ENCODE measurements at regions not wholly inside any gene's neighbourhood (a gene's known extent, or its start where the extent isn't known, plus 50 kb on each side); places are given as distances from the start of the nearest gene placed in this dataset.

DNA sequence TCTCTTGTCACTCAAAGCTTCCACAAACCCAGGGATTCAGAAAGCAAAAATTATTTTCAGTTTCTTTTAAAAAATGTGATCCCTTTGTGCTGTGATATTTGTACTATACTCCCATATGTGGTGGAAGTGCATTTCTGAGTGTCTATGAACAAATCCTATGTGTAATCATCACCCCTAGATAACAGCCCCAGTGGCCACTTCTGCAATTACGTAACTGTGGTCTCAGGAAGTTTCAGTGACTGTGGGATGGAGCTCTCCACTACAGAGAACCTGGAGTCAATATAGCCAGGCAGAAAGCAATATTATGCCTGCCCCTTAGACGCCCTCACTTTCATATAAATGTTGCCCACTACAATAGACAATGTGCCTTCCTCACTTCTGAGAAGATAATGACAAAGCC is 1101.7 kb upstream of the GHITM start:
- DNase-seq (ENCODE audit: extremely low read depth, low read depth): no peak

DNA sequence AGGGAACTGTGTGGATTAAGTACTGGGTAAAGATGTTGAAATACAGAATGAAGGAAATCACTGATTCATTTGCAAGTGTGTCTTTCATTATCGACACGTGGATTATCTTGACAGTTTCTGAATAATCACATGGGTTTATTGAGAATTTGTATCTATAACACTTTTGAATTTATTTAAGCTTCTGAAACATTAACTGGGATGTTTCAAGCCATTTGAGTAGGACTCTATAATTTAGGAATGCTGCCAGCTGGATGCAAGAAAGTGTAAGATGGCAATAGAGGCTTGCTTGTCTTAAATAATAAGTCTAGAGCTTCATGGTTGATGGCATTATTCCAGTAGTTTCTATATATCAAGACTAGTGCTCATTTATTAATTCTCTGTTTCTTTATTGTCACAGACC is 1100.7 kb upstream of the GHITM start:
- DNase-seq (ENCODE audit: extremely low read depth, low read depth): no peak

DNA sequence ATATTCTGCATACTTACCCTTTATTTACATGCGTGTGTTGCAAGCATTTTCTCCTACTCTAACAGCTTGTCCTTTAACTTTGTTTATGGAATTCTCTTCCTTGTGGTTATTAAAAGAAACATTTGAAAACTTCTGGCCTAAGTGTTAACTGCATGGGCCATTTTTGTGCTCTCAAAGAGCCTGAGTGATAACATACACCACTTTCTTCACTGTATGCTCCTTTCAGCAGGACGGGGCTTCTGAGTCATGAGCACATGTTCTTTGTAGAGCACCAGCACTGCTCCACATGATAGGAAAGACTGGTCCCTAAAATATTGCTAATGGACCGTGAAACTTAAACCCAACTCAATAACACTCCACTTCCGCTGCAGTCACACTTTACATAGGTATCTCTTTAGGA is 1093.6 kb upstream of the GHITM start:
- DNase-seq (ENCODE audit: extremely low read depth, low read depth): no peak

DNA sequence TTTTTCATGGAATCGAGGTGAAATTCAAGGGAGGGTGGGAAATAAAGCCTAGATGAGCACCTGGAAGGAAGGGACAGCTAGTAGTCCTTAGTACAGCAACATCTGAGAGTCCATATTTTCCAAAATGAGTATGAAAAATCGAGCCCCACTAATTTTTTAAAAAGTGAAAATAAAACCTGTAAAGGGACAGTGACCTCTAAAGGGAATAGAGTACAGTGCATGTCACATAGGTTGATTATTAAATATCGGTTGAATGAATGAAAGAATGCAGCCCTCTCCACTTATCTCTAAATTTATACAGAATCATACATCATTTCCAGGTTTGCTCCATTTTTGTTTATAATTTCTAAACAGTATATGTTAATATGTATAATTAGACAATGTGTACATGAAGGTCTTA is 1088.5 kb upstream of the GHITM start:
- no peak for DNase-seq (ENCODE audit: extremely low read depth, low read depth)

DNA sequence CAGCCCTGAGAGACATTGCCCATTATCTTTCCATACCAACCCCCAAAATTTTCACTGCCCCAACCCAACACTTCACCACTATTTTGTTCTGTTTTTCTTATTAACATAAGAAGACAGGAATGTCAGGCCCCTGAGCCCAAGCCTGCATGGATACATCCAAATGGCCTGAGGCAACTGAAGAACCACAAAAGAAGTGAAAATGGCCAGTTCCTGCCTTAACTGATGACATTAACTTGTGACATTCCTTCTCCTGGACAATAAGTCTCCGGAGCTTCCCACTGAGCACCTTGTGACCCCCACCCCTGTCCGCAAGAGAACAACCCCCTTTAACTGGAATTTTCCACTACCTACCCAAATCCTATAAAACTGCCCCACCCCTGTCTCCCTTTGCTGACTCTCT is 1076.4 kb upstream of the GHITM start:
- DNase-seq (ENCODE audit: extremely low read depth, low read depth): no peak

DNA sequence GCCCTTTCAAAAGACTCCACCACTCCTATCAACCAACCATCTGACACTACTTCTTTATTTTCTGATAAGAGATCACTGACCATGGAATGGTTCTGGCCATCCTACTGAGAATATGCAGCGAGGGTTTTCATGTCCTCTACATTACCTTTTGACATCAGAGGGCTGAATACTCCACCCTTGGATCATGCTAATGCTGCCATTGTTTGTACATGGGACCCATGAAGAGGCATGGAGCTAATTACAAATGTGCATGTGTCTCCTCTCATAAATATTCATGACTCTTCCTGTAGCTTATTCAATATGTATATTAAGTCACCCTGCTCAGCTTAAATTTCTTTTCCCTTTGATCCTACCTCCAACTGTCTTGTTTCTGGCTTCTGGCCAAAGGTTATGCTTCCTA is 1065.8 kb upstream of the GHITM start:
- DNase-seq (ENCODE audit: extremely low read depth, low read depth): no peak

DNA sequence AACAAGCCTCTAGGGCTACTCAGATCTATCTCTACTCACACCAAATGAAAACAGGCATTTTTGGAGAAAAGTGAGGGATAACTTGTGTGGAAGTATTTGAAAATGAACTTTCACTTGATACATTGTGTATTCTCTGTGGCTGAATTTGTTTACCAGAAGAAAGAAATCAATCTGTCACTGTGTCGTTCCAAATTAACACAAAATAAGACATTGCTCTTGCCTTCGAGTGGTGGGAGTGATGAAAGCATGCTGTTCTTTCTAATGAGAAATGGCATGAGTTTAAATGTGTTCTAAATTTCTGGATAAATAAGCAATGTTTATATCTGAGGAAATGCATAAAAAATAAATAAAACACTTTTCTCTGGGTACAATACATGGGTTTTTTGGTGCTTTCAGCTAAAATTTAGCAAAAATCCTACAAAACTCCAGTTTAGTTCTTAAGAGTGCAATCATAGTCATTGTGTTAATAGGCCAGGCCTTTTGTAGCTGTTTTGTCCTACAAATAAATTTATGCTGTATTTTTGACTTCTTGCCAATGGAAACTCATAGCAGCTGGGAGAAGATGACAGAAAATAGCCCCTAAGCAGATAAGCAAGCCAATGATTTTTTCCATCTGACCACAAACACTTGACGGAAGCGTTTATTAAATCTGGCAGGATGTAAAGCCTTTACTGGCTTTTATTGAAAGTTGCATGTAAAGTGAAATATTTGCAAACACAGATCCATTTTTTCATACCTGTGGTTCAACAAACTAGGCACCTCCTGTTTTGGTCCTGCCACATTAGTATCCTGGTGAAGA is 1064.1 kb upstream of the GHITM start:
- no peak for DNase-seq (ENCODE audit: extremely low read depth, low read depth)

DNA sequence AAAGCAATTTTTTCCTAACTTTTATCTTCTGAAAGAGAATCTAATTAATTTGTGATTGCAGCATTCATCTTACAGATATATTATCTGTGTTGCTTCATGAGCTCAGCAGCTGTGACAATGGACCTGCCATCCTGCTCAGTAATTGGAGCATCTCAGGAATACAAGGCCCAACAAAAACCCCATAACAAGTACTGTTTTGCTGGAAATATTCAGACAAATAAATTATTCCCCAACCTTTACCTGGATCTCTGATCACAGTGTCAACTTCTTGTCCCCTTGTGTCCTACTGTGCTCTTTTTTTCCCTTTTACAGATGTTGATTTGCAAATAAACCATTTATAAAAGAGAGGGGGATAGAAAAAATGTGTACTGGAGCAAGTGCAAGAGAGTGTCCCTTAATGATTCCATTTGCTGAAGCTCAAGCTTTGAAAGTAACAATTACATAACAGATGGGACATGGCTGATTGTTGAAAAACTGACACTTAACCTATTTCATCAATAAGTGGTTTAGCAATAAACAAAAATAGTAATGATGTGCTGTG is 1063.4 kb upstream of the GHITM start:
- DNase-seq (ENCODE audit: extremely low read depth, low read depth): no peak

DNA sequence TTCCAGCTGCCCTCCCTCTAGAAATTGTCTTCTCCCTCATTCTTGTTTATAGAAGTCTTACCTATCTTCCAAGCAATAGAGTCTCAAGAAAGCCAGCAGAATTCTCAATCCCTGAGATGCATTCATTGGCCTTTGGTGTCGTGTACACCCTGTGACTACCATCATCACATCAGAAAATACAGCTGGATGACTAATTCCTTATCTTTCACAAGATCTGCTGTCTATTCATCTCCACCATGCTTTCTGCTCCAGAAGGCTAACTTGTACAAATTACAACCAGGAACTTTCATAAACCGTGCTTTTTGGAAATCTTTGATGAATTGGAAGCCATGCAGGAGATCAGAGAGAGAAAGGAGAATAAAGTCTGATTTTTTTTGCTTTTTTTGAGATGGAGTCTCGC is 1062.9 kb upstream of the GHITM start:
- no peak for DNase-seq (ENCODE audit: extremely low read depth, low read depth)

DNA sequence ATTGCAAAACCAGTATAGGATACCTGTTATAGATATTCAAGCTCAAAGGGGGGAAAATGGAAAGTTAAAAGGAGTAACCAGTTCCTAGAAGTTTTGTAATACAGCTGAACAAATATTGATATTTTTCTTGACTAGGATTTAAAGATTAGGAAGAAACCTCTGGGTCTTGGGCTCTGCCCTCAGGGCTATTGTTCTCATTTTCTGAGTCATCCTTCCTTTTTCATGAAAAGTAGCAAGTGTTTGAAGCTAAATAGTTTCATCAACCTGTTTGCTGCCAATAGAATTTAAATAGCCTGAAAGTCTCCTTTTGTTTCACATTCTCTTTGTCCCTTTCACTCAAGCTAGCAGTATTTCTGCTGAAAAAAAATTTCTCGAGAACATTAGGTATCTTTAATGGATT is 1061.1 kb upstream of the GHITM start:
- DNase-seq (ENCODE audit: extremely low read depth, low read depth): no peak

DNA sequence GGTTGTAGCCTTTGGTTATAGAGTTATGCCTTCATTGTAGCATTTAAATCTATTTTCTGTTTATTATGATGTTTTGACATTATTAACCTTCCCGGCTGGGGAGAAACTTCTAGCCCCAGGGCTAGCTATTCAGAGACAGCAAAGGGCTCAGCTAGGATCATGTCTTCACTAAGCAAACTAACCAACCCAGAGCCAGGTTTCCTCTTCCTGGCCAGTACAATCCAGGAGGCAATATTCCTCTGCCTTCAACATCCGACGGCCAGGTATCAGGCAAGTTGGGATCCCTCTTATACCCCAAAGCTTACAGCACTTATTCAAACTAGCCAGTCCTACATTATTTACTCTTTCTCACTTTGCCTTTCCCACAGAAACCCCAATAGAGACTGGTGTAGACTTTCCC is 1060.7 kb upstream of the GHITM start:
- no peak for DNase-seq (ENCODE audit: extremely low read depth, low read depth)

DNA sequence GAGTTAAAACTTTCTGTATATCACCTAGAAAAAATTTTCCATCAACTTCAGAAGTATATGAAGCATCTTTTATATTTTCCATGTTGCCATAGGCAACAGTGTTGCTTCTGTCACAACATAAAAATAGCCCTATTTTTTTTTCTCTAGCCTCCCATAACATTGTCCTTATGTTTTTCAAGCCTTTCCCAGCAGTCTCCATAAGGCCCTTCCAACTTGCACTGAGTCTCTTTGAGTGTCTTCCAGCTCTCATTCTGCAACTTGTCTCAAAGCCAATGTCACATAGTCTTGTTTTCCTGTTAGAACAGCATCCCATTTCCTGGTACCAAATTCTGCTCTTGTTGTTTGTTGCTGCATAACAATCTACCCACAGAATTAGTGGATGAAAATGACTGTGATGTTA is 1055.5 kb upstream of the GHITM start:
- no peak for DNase-seq (ENCODE audit: extremely low read depth, low read depth)

DNA sequence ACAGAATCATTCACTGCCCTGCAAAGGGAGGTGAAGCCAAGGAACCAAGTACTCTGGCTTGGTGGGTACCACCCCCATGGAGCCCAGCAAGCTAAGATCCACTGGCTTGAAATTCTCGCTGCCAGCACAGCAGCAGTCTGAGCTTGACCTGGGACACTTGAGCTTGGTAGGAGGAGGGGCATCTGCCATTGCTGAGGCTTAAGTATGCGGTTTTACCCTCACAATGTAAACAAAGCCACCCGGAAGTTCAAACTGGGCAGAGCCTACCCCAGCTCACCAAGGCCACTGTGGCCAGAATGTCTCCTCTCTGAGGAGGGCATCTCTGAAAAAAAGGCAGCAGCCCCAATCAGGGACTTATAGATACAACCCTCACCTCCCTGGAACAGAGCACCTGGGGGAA is 1050.0 kb upstream of the GHITM start:
- DNase-seq (ENCODE audit: extremely low read depth, low read depth): no peak

DNA sequence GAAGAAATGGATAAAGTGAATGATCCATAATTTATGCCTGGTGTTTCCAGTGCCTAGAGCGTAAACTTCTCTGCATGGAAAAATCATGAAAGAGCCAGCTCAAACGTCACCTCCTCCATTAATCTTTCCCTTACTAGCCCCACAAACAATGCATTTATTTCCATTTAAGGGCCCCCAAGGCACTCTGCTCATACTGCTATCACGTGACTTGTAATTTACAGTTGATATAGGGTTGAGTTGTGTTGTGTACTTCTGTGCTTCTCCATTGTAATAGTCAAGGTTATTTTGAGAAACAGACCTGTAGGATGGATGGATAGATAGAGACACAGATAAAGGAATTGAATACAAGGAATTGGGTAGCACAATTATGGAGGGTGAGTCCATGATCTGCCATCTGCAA is 1034.7 kb upstream of the GHITM start:
- DNase-seq (ENCODE audit: extremely low read depth, low read depth): no peak

DNA sequence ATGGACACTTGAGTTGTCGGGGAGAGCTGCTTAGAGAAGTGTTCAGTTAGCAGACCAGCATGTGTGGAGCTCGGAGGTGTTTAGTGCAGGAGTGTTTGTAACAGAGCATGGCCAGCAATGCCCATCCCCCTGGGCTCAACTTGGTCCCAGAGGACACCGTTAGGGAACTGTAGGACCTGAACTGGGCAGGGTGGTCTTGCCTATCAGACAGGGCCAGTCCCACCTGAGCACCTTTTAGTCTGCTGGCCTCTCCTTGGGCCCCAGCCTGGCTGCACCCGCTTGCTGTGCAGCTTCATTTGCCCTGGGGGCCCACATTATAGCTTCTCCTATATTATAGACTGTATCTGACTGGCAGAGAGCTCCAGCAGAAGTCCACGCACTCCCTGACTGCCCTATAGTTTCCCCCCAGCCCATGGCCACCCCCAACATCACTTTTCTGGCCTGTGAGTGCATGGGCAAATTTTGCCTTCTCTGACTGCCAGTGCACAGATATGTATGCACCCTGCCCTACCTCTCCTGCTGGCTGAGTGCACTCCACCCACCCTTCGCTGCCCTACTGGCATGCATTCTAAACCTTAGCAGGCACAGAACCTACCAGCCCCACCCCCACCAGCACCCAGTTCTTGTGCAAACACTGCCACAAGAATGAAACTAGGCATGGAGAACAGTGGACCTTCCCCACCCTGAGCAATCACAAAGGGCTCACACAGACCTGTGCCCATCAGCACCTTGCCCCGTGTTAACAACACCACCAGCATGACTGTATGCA is 1030.6 kb upstream of the GHITM start:
- DNase-seq (ENCODE audit: extremely low read depth, low read depth): no peak

DNA sequence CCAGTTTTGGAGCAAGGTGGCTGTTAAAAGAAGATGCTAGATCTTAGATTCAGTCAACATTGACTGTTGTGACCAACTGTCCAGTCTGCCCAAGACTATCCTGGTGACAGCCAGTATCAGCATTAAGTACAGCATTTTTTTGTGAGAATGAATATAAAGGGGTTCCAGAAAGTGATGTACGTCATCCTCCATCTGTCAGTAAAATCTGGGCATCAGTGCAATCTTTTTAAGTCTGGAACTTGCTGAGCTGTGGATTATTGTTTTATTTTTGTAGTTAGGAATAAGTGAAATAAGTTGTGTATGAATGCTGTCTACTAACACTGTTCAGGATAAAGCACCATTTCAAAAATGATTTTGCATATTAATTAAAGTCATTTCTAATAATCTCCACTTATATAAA is 1020.0 kb upstream of the GHITM start:
- no peak for DNase-seq (ENCODE audit: extremely low read depth, low read depth)

DNA sequence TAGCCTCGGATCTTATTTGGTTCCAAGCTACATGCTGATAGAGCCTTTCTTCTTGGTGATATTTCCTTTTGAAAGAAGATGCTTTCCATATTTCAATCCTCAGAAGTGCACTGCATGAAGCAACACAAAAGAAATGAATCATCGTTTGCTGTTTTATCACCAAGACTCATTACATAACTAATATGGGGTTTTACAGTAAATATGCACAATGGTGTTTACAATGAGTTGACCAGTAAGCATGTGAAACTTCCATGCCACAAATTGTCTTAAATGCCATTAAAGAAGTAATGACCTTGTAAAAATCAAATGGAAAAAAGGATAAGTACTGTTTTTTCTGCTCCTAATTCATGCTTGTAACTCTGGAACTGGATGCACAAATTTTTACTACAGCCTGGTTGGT is 1017.0 kb upstream of the GHITM start:
- DNase-seq (ENCODE audit: extremely low read depth, low read depth): no peak

DNA sequence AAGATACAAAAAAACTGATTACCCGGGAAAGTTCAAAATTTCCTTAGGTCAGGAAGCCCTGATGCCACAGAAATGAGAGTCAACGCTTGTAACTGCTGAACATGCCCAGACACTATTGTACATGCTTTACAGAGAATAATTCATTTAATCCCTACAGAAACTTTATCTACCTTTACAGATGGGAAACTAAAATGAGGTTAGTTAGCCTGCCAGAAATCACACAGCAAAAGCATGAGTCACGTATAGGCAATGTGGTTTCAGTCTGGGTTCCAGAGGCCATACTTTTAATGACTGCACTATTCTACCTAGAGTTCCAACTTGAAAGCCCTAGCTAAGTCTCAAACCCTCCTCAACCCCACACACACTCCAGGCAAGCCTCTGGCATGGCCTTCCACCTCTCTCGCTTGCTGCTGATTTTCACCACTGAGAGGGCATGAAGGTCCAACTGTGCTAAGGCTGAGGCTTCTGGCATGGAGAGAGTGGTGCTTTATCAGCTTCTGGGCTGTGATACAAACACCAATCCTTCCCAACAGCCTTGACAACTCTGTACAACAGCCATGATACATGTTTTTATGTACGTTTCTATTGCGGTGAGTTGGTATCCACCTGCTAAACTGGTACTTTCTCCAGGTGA is 1011.2 kb upstream of the GHITM start:
- DNase-seq (ENCODE audit: extremely low read depth, low read depth): no peak

DNA sequence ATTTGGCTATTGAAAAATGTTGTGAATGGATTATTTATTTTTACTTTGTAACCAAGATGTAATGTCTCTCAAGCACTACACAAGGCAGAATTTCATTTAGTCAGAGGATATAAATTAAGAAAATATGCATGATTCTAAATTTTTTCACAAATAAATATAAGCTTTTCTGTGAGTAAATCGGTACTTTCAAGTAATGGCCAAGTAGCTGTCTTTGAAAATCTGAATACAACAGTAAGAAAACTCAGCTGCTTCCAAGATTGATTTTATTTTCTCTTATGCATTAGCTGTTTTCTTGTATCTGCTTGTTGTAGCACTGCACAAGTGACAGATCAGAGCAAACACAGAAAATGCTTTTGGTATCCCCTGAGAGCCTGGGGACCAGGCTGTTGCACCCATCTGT is 998.5 kb upstream of the GHITM start:
- no peak for DNase-seq (ENCODE audit: extremely low read depth, low read depth)

DNA sequence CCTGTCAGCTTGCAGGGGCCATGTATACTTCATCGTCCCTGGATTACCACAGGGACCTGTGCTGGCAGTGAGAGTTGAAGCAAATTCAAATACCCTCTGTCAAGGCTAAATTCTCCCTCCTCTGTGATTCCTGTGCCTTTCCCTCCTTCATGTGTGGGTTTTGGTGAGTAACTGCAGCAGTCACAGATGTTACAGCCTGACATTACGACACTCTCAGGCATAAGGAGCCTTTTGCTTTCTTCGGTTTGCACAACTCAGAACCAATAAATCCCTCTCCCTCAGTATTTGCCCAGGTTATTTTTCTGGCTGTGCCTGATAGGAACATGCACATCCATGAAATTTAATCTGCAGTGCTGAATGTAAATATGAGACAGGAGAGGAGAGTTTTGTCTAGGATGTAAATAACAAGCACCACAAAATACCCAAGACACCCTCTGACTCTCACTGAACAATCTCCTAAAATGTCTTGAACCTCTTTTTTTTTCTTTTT is 997.2 kb upstream of the GHITM start:
- no peak for DNase-seq (ENCODE audit: extremely low read depth, low read depth)

DNA sequence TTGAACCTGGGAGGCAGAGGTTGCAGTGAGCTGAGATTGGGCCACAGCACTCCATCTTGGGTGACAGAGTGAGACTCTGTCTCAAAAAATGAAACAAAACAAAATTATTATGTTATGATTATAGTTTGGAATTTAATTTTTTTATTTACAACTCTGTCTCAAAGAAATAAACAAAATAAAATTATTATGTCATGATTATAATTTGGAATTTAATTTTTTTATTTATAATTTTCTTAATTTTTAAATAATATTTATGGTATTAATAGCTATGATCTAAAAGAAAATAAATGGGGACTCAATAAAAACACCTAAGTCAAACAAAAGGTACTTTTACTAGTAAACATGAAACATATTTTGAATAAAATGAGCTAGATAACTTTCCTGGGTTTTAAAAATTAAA is 994.8 kb upstream of the GHITM start:
- no peak for DNase-seq (ENCODE audit: extremely low read depth, low read depth)

DNA sequence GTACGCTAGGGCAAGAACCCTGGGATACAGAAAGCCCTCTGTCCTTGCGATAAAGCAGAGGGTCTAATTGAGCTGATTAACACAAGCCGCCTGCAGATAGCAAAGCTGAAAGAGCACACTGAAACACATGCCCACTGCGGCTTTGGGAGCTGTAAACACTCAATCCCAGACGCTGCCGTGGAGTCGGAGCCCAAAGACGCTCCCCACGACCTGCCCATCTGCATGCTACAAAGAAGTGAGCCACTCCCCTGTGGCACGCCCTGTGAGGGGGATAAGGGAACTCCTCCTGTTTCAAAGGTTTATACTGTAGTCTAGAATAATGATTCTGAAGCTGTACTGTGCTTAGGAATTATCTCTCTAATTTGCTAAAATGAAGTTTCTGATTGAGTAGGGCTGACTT is 985.6 kb upstream of the GHITM start:
- DNase-seq (ENCODE audit: extremely low read depth, low read depth): no peak
